ENCODE measurements at regions not wholly inside any gene's neighbourhood (a gene's known extent, or its start where the extent isn't known, plus 50 kb on each side); places are given as distances from the start of the nearest gene placed in this dataset.

GRCh38 chr14:49497267-49497666, 88.9 kb downstream of the RPS29 start:
- no peak for TF ChIP-seq CTCF (IDR thresholded peaks at IDR 0.05; ENCODE audit: low read length)
- no peak for TF ChIP-seq EZH2 (IDR thresholded peaks at IDR 0.05; ENCODE audit: borderline replicate concordance, low read length)
